HUES6 (cell line): ENCODE measurements at regions not wholly inside any gene's neighbourhood (a gene's known extent, or its start where the extent isn't known, plus 50 kb on each side); places are given as distances from the start of the nearest gene placed in this dataset.
"Not testable (repeated sequence)": the region's sequence is repeated elsewhere in the genome, so short reads cannot be mapped to it uniquely, and the experiment has no call there.

Source experiments
- H3K27ac ChIP-seq: 2 replicates; pipeline ENCODE4 v1.7.0; 2013; ENCODE audit warnings: low read depth, mild to moderate bottlenecking, low read length, inconsistent platforms
- H3K27me3 ChIP-seq: 2 replicates; pipeline ENCODE4 v1.6.1; 2013; ENCODE audit warnings: low read length; ENCODE audit not compliant: control insufficient read depth, insufficient read depth
- H3K36me3 ChIP-seq: 2 replicates; pipeline ENCODE4 v1.6.1; 2013; ENCODE audit warnings: low read length; ENCODE audit not compliant: control insufficient read depth, insufficient read depth
- H3K4me1 ChIP-seq: 2 replicates; pipeline ENCODE4 v1.6.1; 2013; ENCODE audit warnings: low read length; ENCODE audit not compliant: control insufficient read depth, insufficient read depth
- H3K4me3 ChIP-seq: 2 replicates; pipeline ENCODE4 v1.5.1; 2013; ENCODE audit warnings: low read depth, low read length
- H3K9ac ChIP-seq: one replicate; pipeline ENCODE4 v1.6.1; 2013; ENCODE audit warnings: mild to moderate bottlenecking, low read length
- H3K9me3 ChIP-seq: 2 replicates; pipeline ENCODE4 v1.6.1; 2013; ENCODE audit warnings: low read depth, low read length; ENCODE audit not compliant: control insufficient read depth, insufficient read depth

DNA sequence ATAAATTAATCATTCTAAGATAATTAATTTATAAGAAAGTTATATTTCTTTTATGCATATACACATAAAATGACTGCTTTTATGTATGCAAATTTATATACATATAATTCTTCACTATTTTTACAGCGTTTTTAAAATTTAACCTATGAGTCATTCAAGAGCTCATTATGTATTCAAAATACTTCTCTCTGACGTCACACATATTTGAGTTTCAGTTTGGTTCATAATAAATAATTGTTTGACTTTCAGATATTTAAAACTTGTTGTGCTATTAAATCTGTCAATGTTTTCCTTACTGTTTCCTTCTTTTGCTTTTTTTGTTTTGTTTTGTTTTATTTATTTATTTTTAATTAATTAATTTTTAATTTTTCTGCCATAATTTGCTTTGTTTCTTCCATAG, 467.5 kb upstream of the ADGRB3 start:
- H3K27ac ChIP-seq, result no peak overlapping the region
- H3K9ac ChIP-seq, result no peak overlapping the region
- no peaks in the 10 kb centered on the region for H3K36me3 ChIP-seq
- no peaks in the 10 kb centered on the region for H3K27me3 ChIP-seq
- no peak overlapping the region for H3K4me3 ChIP-seq
- no peaks in the 10 kb centered on the region for H3K4me1 ChIP-seq
- no peaks in the 10 kb centered on the region; the same call in 1 of the 2 replicates for H3K9me3 ChIP-seq

DNA sequence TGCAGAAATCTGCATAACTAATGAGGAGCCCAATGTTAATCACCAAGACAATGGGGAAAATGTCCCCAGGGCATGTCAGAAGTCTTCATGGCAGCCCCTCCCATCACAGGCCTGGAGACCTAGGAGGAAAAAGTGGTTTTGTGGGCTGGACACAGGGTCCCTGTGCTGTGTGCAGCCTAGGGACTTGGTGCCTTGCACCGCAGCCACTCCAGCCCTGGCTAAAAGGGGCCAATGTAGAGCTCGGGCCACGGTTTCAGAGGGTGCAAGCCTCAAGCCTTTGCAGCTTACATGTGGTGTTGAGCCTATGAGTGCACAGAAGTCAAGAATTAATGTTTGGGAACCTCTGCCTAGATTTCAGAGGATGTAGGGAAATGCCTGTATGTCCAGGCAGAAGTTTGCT, 474.3 kb upstream of the ADGRB3 start:
- not testable (repeated sequence) for H3K27me3 ChIP-seq, H3K36me3 ChIP-seq, H3K4me3 ChIP-seq, H3K9ac ChIP-seq, H3K27ac ChIP-seq, H3K4me1 ChIP-seq
- peaks cover 25% of the 10 kb centered on the region for H3K9me3 ChIP-seq

DNA sequence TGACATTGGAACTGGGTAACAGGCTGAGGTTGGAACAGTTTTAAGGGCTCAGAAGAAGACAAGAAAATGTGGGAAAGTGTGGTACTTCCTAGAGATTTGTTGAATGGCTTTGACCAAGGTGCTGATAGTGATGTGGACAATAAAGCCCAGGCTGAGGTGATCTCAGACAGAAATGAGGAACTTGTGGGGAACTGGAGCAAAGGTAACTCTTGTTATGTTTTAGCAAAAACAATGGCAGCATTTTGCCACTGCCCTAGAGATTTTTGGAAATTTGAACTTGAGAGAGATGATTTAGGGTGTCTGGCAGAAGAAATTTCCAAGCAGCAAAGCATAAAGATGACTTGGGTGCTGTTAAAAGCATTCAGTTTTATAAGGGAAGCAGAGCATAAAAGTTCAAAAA, 474.7 kb upstream of the ADGRB3 start:
- Histone ChIP-seq H3K9me3 (peaks cover 25% of the 10 kb centered on the region), H3K36me3 (no peaks in the 10 kb centered on the region), H3K27ac (no peak overlapping the region), H3K27me3 (no peaks in the 10 kb centered on the region), H3K4me1 (no peaks in the 10 kb centered on the region), H3K9ac (no peak overlapping the region), H3K4me3 (no peak overlapping the region)

DNA sequence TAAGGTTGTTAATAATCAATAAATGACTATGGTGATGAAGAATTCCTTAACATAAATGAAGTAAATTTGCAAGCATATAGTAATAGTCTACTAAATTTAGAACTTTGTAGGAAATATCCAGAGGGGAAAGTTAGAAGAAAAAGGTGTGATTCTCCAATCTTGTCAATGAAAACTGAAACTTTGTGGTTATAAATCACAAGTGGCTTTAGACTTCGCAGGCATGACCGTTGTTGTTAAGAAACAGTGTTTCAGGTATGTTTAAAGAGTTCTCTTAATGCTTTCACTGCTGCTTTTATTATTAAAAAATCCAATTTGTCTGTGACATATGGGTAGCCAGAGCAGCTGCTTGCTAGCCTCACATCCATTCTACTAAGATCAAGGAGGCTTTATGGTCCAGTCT, 475.6 kb upstream of the ADGRB3 start:
- no peak overlapping the region for H3K9ac ChIP-seq
- no peak overlapping the region for H3K27ac ChIP-seq
- H3K27me3 ChIP-seq, result no peaks in the 10 kb centered on the region
- no peak overlapping the region for H3K4me3 ChIP-seq
- no peaks in the 10 kb centered on the region for H3K4me1 ChIP-seq
- H3K9me3 ChIP-seq, result peaks cover 25% of the 10 kb centered on the region
- H3K36me3 ChIP-seq, result no peaks in the 10 kb centered on the region

DNA sequence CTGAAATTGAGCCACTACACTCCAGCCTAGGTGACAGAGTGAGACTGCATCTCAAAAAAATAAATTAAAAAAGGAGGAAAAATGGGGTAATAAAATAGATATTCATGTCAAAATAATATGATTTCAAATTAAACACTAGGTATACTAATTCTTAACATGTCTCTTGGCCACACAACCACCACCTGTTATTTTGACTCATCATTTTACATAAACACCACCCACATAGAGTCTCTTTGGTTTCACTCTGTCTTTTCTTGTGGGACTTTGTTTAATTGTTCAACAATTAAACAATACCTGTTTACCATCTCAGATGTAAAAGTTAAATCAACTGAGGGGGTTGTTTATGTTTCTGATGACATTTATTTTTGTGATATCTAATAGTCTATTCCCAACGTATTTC, 476.8 kb upstream of the ADGRB3 start:
- Histone ChIP-seq H3K9me3 (peaks cover 25% of the 10 kb centered on the region), H3K4me3 (no peak overlapping the region), H3K36me3 (no peaks in the 10 kb centered on the region), H3K27me3 (no peaks in the 10 kb centered on the region), H3K27ac (no peak overlapping the region), H3K9ac (no peak overlapping the region), H3K4me1 (no peaks in the 10 kb centered on the region)

DNA sequence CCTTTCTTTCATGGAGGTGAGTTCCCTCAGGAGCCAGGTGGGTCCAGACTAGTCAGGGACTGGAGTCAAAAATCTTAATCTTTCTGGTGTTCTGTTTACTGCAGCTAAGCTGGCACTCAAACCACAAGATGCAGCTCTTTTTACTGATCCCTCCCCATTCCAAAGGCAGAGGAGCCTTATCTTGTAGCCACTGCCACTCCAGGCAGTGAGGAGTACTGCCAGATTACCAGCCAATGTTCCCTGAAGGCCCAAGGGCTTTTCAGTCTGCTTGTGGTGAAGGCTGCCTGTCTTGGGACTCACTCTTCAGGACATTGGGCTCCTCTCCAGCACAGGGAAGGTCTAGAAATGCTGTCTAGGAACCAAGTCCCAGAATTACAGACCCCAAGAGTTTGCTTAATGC, 490.4 kb upstream of the ADGRB3 start:
- Histone ChIP-seq H3K9ac (no peak overlapping the region), H3K27ac (no peak overlapping the region), H3K27me3 (no peaks in the 10 kb centered on the region), H3K36me3 (no peaks in the 10 kb centered on the region), H3K4me1 (peaks cover 2% of the 10 kb centered on the region; the same call in 1 of the 2 replicates), H3K9me3 (0 out of 2 replicates have a peak, but pooled peaks cover 13% of the 10 kb centered on the region), H3K4me3 (no peak overlapping the region)

DNA sequence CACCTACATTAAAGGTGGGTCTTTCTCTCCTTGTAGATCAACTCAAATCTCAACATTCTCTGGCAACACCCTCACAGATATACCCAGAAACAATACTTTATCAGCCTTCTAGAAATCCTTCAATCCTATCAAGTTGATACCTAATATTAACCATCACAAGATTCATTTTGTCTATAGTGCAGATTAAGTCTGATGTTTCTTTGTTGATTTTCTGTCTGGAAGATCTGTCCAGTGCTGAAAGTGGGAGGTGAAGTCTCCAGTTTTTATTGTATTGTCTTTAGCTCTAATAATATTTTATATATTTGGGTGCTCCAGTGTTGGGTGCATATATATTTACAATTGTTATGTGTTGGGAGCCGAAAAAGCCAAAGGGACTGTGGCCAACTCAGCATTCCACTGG, 493.9 kb upstream of the ADGRB3 start:
- H3K36me3 ChIP-seq, result no peaks in the 10 kb centered on the region
- H3K9ac ChIP-seq, result no peak overlapping the region
- H3K4me3 ChIP-seq, result no peak overlapping the region
- no peak overlapping the region for H3K27ac ChIP-seq
- peaks cover 13% of the 10 kb centered on the region; the same call in 1 of the 2 replicates for H3K9me3 ChIP-seq
- no peaks in the 10 kb centered on the region for H3K27me3 ChIP-seq
- peaks cover 12% of the 10 kb centered on the region; the same call in 1 of the 2 replicates for H3K4me1 ChIP-seq

DNA sequence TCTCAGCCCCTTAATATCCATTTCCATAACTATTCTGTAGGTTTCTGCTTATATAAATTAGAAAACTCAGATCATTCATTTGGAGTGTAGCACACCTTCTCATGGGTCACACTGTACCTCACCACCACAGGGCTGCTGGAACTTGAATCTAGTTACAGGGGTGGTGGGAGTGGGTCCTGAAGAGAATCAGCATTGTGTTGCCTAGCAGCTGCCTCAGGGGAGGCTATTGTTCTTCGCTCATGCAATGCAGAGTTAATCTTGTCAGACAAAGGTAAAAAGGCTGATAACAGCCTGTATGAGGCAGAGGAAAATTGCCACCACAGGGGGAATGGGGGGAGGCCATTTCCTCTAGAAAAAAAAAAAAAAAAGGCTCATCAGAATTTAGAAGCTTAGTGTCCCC, 496.0 kb upstream of the ADGRB3 start:
- Histone ChIP-seq H3K4me3 (no peak overlapping the region), H3K27me3 (no peaks in the 10 kb centered on the region), H3K27ac (no peak overlapping the region), H3K9ac (no peak overlapping the region), H3K9me3 (peaks cover 12% of the 10 kb centered on the region; the same call in 1 of the 2 replicates), H3K36me3 (no peaks in the 10 kb centered on the region), H3K4me1 (peaks cover 12% of the 10 kb centered on the region; the same call in 1 of the 2 replicates)

DNA sequence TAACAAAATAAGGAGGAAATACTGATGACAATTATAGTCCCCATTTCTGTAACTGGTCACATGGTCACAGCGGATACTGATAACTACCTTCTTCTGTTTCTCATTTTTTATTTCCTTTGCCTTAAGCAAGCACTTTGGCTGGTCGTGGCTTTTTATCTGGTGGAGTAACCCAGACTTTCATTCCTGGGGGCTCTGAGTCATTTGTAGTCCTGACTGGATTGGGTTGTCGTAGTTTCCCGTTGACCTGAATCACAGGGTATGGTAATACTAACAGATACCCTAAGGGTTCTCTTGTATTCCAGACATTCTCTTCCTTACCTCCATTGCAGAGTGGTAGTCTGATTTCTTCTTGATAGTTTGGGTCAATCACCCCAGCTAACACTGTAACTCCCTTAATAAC, 500.3 kb upstream of the ADGRB3 start:
- Histone ChIP-seq H3K4me3 (no peak overlapping the region), H3K27ac (no peak overlapping the region)

DNA sequence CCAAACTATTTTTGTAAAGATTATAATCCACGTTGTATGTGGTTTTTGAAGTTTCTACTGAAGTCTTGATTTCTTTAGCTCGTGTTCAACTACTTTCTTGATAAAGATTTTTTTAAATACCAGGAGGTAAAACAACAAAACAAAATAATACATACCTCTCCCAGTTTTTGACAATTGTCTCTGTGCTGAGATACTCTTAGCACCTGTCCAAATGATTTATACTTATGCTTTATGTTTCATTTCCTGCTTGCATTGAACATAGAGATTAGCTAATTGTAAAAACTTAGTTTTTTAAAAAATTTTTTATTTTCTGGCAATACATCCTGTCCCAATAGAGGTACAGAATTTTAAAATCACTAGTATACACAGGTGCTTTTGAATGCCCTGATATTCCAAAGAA, 506.9 kb upstream of the ADGRB3 start:
- Histone ChIP-seq H3K27me3 (no peaks in the 10 kb centered on the region), H3K27ac (no peak overlapping the region), H3K36me3 (no peaks in the 10 kb centered on the region), H3K4me3 (no peak overlapping the region), H3K9me3 (peaks cover 12% of the 10 kb centered on the region), H3K9ac (no peak overlapping the region), H3K4me1 (no peaks in the 10 kb centered on the region)

More for the DNA sequence above, 500.3 kb upstream of the ADGRB3 start:
- Histone ChIP-seq H3K27me3 (no peaks in the 10 kb centered on the region), H3K9me3 (peaks cover 2% of the 10 kb centered on the region; the same call in 1 of the 2 replicates), H3K36me3 (no peaks in the 10 kb centered on the region), H3K9ac (no peak overlapping the region), H3K4me1 (peaks cover 11% of the 10 kb centered on the region; the same call in 1 of the 2 replicates)

DNA sequence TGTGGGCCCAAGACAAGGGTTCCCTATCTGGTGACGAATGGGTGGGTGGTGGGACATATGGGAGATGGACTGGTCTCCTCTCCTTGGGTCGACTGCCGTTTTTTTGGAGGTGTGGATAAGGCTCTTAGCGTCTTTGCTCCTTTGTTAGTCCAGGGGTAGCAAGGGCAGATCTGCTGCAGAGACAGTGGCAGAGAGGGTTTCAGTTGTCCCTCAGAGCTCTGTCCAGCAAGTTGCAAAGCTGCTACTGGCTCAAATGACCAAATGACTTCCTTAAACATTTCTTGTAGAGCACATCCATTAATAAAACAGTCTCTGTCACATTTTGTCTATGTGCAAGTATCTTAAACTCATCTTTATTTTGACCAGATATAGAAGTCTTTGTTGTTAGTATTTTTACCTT, 508.0 kb upstream of the ADGRB3 start:
- no peaks in the 10 kb centered on the region for H3K4me1 ChIP-seq
- H3K36me3 ChIP-seq, result no peaks in the 10 kb centered on the region
- peaks cover 23% of the 10 kb centered on the region for H3K9me3 ChIP-seq
- no peak overlapping the region for H3K4me3 ChIP-seq
- H3K27ac ChIP-seq, result no peak overlapping the region
- H3K9ac ChIP-seq, result no peak overlapping the region
- H3K27me3 ChIP-seq, result no peaks in the 10 kb centered on the region
